ENCODE measurements at regions not wholly inside any gene's neighbourhood (a gene's known extent, or its start where the extent isn't known, plus 50 kb on each side); places are given as distances from the start of the nearest gene placed in this dataset.

- no peak for TF ChIP-seq CTCF (IDR thresholded peaks at IDR 0.05 in 2 of 3, conservative IDR thresholded peaks at IDR 0.05 in 1 of 3; ENCODE audit: borderline replicate concordance in 1 of 3, insufficient read depth in 1 of 3, low read depth in 2 of 3, low read length in 2 of 3)
- TF ChIP-seq POLR2A (IDR thresholded peaks at IDR 0.05; ENCODE audit: borderline replicate concordance, extremely low read depth, insufficient read depth, insufficient read length), result no peak
- TF ChIP-seq JUND (IDR thresholded peaks at IDR 0.05), result no peak
- no peak for TF ChIP-seq ELF1 (IDR thresholded peaks at IDR 0.05; ENCODE audit: borderline replicate concordance, low read depth)
- no peak for TF ChIP-seq SP1 (IDR thresholded peaks at IDR 0.05; ENCODE audit: low read depth)
These were observed 55.8 kb upstream of the MAFB start (continued) for GRCh38 chr20:40744818-40745175.

DNA sequence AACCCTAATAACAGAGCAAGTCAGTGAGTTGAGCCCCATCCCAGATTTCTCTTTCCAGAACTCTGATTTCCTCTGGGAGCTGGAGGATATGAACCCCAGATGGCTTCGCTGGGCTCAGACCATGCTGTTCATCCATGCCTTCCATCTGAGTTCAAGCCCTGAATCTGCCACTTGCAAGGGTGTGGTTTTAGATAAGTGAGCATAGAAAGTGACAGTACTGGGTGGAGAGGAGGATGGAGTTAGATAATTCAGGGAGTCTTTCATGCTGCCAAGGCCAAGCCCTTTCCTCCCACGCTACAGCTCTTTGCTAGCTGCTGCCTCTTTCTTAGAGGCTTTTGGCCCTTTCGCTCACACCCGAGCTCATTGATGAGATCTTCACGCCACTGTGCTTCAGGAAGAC is 57.2 kb upstream of the MAFB start:
- no TSS peak for BruUV-seq (replicated peaks)
- intact Hi-C loops (cut with micrococcal nuclease), result loop anchor here (2.0 kb wide), 1 partner anchor 203 kb away; no protein-coding TSS in a partner anchor
- peaks cover 70% of the 10 kb centered on the region for H3K27me3 ChIP-seq (ENCODE audit: insufficient read depth, low read length)

DNA sequence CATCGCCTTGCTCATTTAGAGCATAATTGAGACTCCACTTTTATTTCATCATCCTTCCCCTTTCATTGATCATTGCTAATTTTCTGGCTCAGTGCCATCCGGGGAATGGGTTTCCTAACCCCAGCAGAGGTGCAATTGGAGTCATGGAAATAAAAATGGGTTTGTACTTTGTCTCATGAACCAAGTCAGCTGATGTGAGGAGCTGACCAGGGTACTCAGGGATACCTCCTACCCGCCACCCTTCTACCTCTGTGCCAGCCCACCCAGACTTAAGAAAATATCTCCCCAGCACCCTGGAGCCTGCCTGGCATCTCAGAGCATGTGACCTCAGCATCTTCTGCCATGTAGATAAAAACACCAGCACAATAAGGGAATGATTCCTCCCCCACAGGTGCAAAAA is 59.1 kb upstream of the MAFB start:
- no peaks in the 10 kb centered on the region for H4K20me1 ChIP-seq (ENCODE audit: insufficient read depth)
- no peaks in the 10 kb centered on the region for H3K9me3 ChIP-seq (ENCODE audit: control insufficient read depth in 1 of 2, insufficient read depth in 1 of 2, low read depth in 1 of 2, low read length in 2 of 2)
- no peak overlapping the region for H3K4me2 ChIP-seq (ENCODE audit: low read length)
- no peaks in the 10 kb centered on the region for H3K79me2 ChIP-seq (ENCODE audit: insufficient read depth, low read length)
- DNase-seq (ENCODE audit: low read depth, low spot score) (no peak), ATAC-seq (no peak)
- no peaks in the 10 kb centered on the region for H3K36me3 ChIP-seq (ENCODE audit: control insufficient read depth in 1 of 2, insufficient read depth in 2 of 2, low read length in 2 of 2)
- H3K9ac ChIP-seq (ENCODE audit: low read length), result no peak overlapping the region
- intact Hi-C loops (cut with micrococcal nuclease), result no loop called here
- H3K4me3 ChIP-seq (replicated peaks in 1 of 2; ENCODE audit: low read depth in 1 of 2, low read length in 2 of 2), result no peak overlapping the region
- ChIA-PET POLR2A (no interaction called here), RAD21 (ENCODE audit: low non-redundant PET in 1 of 2, low total read pairs in 2 of 2, uncharacterized antibody in 2 of 2, unreplicated experiment in 2 of 2) (no interaction called here), CTCF (no interaction called here)
- TF ChIP-seq, protein P1, sequence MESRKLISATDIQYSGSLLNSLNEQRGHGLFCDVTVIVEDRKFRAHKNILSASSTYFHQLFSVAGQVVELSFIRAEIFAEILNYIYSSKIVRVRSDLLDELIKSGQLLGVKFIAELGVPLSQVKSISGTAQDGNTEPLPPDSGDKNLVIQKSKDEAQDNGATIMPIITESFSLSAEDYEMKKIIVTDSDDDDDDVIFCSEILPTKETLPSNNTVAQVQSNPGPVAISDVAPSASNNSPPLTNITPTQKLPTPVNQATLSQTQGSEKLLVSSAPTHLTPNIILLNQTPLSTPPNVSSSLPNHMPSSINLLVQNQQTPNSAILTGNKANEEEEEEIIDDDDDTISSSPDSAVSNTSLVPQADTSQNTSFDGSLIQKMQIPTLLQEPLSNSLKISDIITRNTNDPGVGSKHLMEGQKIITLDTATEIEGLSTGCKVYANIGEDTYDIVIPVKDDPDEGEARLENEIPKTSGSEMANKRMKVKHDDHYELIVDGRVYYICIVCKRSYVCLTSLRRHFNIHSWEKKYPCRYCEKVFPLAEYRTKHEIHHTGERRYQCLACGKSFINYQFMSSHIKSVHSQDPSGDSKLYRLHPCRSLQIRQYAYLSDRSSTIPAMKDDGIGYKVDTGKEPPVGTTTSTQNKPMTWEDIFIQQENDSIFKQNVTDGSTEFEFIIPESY (IDR thresholded peaks at IDR 0.05; ENCODE audit: extremely low read depth, insufficient replicate concordance, low read length), result no peak
- TF ChIP-seq TCF7L2 (IDR thresholded peaks at IDR 0.05; ENCODE audit: borderline replicate concordance, extremely low read depth, insufficient read depth, insufficient read length) (no peak), RAD21 (IDR thresholded peaks at IDR 0.05; ENCODE audit: low read depth) (no peak), ELF1 (IDR thresholded peaks at IDR 0.05; ENCODE audit: borderline replicate concordance, low read depth) (no peak)
- peaks cover 70% of the 10 kb centered on the region for H3K27me3 ChIP-seq (ENCODE audit: insufficient read depth, low read length)
- H3K9me2 ChIP-seq (ENCODE audit: insufficient read depth), result no peaks in the 10 kb centered on the region
- no peak overlapping the region for H3K27ac ChIP-seq (ENCODE audit: low read depth, low read length)
- no peak overlapping the region for H2AFZ ChIP-seq (ENCODE audit: low read depth, low read length, poor library complexity, severe bottlenecking)
- H3K4me1 ChIP-seq (ENCODE audit: control insufficient read depth in 1 of 2, insufficient read depth in 2 of 2, low read length in 2 of 2), result no peaks in the 10 kb centered on the region; a peak in 1 of 4 replicates
- BruUV-seq (replicated peaks), result no TSS peak

More for the DNA sequence above, 57.2 kb upstream of the MAFB start:
- DNase-seq (ENCODE audit: low read depth, low spot score) (no peak), ATAC-seq (no peak)
- TF ChIP-seq FOSL1 (IDR thresholded peaks at IDR 0.05; ENCODE audit: low read depth) (no peak), TCF7L2 (IDR thresholded peaks at IDR 0.05; ENCODE audit: borderline replicate concordance, extremely low read depth, insufficient read depth, insufficient read length) (no peak), POLR2AphosphoS5 (IDR thresholded peaks at IDR 0.05; ENCODE audit: low read depth, low read length) (no peak), CBX3 (IDR thresholded peaks at IDR 0.05; ENCODE audit: low read depth) (no peak), EGR1 (IDR thresholded peaks at IDR 0.05; ENCODE audit: low read depth) (no peak)
- H3K79me2 ChIP-seq (ENCODE audit: insufficient read depth, low read length), result no peaks in the 10 kb centered on the region
- POLR2A ChIA-PET, result no interaction called here
- no peaks in the 10 kb centered on the region; a peak in 1 of 4 replicates for H3K4me1 ChIP-seq (ENCODE audit: control insufficient read depth in 1 of 2, insufficient read depth in 2 of 2, low read length in 2 of 2)
- no peaks in the 10 kb centered on the region for H3K9me2 ChIP-seq (ENCODE audit: insufficient read depth)
- H3K4me2 ChIP-seq (ENCODE audit: low read length), result no peak overlapping the region
- no peaks in the 10 kb centered on the region for H3K36me3 ChIP-seq (ENCODE audit: control insufficient read depth in 1 of 2, insufficient read depth in 2 of 2, low read length in 2 of 2)
- H2AFZ ChIP-seq (ENCODE audit: low read depth, low read length, poor library complexity, severe bottlenecking), result no peak overlapping the region
- no peaks in the 10 kb centered on the region for H3K9me3 ChIP-seq (ENCODE audit: control insufficient read depth in 1 of 2, insufficient read depth in 1 of 2, low read depth in 1 of 2, low read length in 2 of 2)
- RAD21 ChIA-PET (ENCODE audit: low non-redundant PET in 1 of 2, low total read pairs in 2 of 2, uncharacterized antibody in 2 of 2, unreplicated experiment in 2 of 2), result no interaction called here
- H4K20me1 ChIP-seq (ENCODE audit: insufficient read depth), result no peaks in the 10 kb centered on the region
- H3K9ac ChIP-seq (ENCODE audit: low read length), result no peak overlapping the region
- no peak overlapping the region for H3K27ac ChIP-seq (ENCODE audit: low read depth, low read length)
- H3K4me3 ChIP-seq (replicated peaks in 1 of 2; ENCODE audit: low read depth in 1 of 2, low read length in 2 of 2), result no peak overlapping the region
- CTCF ChIA-PET, result no interaction called here
